ENCODE measurements at regions not wholly inside any gene's neighbourhood (a gene's known extent, or its start where the extent isn't known, plus 50 kb on each side); places are given as distances from the start of the nearest gene placed in this dataset.

- DNase-seq = no peak
These were observed 332.5 kb upstream of the NRIP1 start for GRCh38 chr21:15397258-15397657.

GRCh38 chr21:15400905-15401304 lies 328.9 kb upstream of the USP25 start:
- DNase-seq = no peak

- DNase-seq = no peak
These were observed 328.5 kb upstream of the USP25 start for GRCh38 chr21:15401331-15401730.

GRCh38 chr21:15405214-15405613 lies 324.6 kb upstream of the USP25 start:
- DNase-seq = no peak

GRCh38 chr21:15406791-15407190 lies 323.0 kb upstream of the USP25 start:
- no peak for DNase-seq

- DNase-seq = no peak
These were observed 322.2 kb upstream of the USP25 start for GRCh38 chr21:15407585-15407984.

- DNase-seq = no peak
These were observed 321.7 kb upstream of the USP25 start for GRCh38 chr21:15408089-15408488.

- no peak for DNase-seq
These were observed 320.8 kb upstream of the USP25 start for GRCh38 chr21:15409031-15409430.

- DNase-seq = no peak
These were observed 318.9 kb upstream of the USP25 start for GRCh38 chr21:15410853-15411252.

- no peak for DNase-seq
These were observed 315.7 kb upstream of the USP25 start for GRCh38 chr21:15414057-15414456.

GRCh38 chr21:15415541-15416261 lies 314.1 kb upstream of the USP25 start:
- DNase-seq = no peak

- DNase-seq = no peak
These were observed 308.3 kb upstream of the USP25 start for GRCh38 chr21:15421441-15421881.

- DNase-seq = no peak
These were observed 307.8 kb upstream of the USP25 start for GRCh38 chr21:15421947-15422346.

GRCh38 chr21:15422783-15423182 lies 307.0 kb upstream of the USP25 start:
- no peak for DNase-seq

- DNase-seq = no peak
These were observed 305.9 kb upstream of the USP25 start for GRCh38 chr21:15423676-15424445.

- DNase-seq = no peak
These were observed 304.7 kb upstream of the USP25 start for GRCh38 chr21:15425049-15425448.

GRCh38 chr21:15430023-15430422 lies 299.8 kb upstream of the USP25 start:
- DNase-seq = no peak

GRCh38 chr21:15430577-15430976 lies 299.2 kb upstream of the USP25 start:
- no peak for DNase-seq

- no peak for DNase-seq
These were observed 298.7 kb upstream of the USP25 start for GRCh38 chr21:15431053-15431452.

- no peak for DNase-seq
These were observed 296.7 kb upstream of the USP25 start for GRCh38 chr21:15433091-15433490.

- no peak for DNase-seq
These were observed 295.4 kb upstream of the USP25 start for GRCh38 chr21:15434163-15434905.

GRCh38 chr21:15436031-15436430 lies 293.8 kb upstream of the USP25 start:
- no peak for DNase-seq

GRCh38 chr21:15437883-15438282 lies 291.9 kb upstream of the USP25 start:
- DNase-seq = no peak

GRCh38 chr21:15439726-15440125 lies 290.1 kb upstream of the USP25 start:
- DNase-seq = no peak

Data from NCI-H1105 (cell line).